ENCODE measurements at regions not wholly inside any gene's neighbourhood (a gene's known extent, or its start where the extent isn't known, plus 50 kb on each side); places are given as distances from the start of the nearest gene placed in this dataset.

DNA sequence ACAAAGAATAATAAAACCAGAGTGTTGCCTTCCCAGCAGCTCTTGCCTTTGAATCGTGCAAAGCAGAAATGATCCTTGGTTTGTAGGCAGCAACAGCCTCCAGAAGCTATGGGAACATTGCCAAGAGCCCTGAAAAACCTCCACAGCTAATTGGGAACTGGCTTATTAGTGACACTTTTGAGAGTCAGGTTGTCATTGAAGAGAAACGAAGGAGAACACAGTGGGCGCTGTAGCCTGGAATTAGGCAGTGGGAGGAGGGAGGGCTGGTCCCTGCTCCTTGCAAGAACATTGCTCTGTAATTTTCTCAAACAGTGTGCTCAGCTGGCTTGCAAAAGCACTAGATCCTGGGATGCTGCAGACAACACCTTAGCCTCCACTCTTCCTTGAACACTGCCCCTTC is 331.5 kb upstream of the EMCN start:
- Histone ChIP-seq H3K36me3 (ENCODE audit: insufficient read depth, low read length) (no peaks in the 10 kb centered on the region), H3K4me1 (ENCODE audit: control insufficient read depth, insufficient read depth, low read length, unreplicated experiment) (no peaks in the 10 kb centered on the region), H3K27me3 (ENCODE audit: insufficient read depth, low read length) (no peaks in the 10 kb centered on the region), H2AFZ (ENCODE audit: low read length, unreplicated experiment) (no peak overlapping the region), H3K4me3 (ENCODE audit: low read depth, low read length) (no peak overlapping the region), H3K79me2 (ENCODE audit: control insufficient read depth, insufficient read depth, low read length, unreplicated experiment) (no peaks in the 10 kb centered on the region), H3K27ac (ENCODE audit: low read depth, low read length) (no peak overlapping the region)

DNA sequence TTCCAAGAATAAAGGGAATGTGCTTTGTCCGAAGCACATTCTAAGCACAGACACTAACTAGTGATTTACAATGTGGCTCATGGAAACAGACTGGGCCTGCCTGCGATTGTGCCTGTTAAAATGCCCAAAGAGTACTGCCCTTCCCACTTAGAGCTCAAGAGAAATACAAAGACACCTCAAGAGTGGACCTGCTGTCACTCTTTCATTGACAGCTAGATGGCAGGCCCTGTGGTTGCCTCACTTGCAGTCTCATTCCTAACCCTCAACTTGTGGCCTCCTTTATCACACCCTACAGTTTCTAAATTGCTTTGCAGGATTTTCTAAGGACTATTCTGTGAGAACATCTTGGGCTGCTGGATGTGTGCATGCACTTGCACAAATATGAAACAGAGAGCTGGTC is 331.0 kb upstream of the EMCN start:
- Histone ChIP-seq H3K79me2 (ENCODE audit: control insufficient read depth, insufficient read depth, low read length, unreplicated experiment) (no peaks in the 10 kb centered on the region), H3K27me3 (ENCODE audit: insufficient read depth, low read length) (no peaks in the 10 kb centered on the region), H3K4me1 (ENCODE audit: control insufficient read depth, insufficient read depth, low read length, unreplicated experiment) (no peaks in the 10 kb centered on the region), H3K4me3 (ENCODE audit: low read depth, low read length) (no peak overlapping the region), H3K27ac (ENCODE audit: low read depth, low read length) (no peak overlapping the region), H2AFZ (ENCODE audit: low read length, unreplicated experiment) (no peak overlapping the region), H3K36me3 (ENCODE audit: insufficient read depth, low read length) (no peaks in the 10 kb centered on the region)

DNA sequence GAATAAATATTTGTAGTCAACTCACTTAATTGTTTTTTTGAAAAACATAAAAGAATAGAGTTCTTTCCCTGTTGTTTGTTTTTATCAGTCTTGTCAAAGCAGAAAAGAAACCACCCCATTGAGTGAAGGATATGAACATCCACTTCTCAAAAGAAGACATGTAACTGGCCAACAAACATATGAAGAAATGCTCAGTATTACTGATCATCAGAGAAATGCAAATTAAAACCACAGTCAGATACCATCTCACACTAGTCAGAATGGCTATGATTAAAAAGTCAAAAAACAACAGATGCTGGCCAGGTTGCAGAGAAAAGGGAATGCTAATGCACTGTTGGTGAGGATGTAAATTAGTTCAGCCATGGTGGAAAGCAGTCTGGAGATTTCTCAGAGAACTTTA is 326.1 kb upstream of the EMCN start:
- H3K4me3 ChIP-seq (ENCODE audit: low read depth, low read length) = no peak overlapping the region
- H3K27me3 ChIP-seq (ENCODE audit: insufficient read depth, low read length) = no peaks in the 10 kb centered on the region
- H3K36me3 ChIP-seq (ENCODE audit: insufficient read depth, low read length) = no peaks in the 10 kb centered on the region
- H3K4me1 ChIP-seq (ENCODE audit: control insufficient read depth, insufficient read depth, low read length, unreplicated experiment) = no peaks in the 10 kb centered on the region
- no peaks in the 10 kb centered on the region for H3K79me2 ChIP-seq (ENCODE audit: control insufficient read depth, insufficient read depth, low read length, unreplicated experiment)
- H3K27ac ChIP-seq (ENCODE audit: low read depth, low read length) = no peak overlapping the region
- H2AFZ ChIP-seq (ENCODE audit: low read length, unreplicated experiment) = no peak overlapping the region

DNA sequence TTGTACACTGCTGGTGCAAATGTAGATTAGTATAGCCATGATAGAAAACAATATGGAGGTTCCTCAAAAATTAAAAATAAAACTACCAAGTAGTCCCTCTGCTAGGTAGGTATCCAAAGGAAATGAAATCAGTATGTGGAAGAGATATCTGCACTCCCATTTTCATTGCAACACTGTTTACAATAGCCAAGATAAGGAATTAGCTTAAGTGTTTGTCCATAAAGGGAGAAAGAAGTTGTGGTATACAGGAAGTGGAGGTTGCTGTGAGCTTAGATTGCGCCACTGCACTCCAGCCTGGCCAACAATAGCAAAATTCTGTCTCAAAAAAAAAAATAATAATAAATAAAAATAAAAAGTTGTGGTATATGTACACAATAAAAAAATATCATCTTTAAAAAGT is 325.0 kb upstream of the EMCN start:
- no peaks in the 10 kb centered on the region for H3K79me2 ChIP-seq (ENCODE audit: control insufficient read depth, insufficient read depth, low read length, unreplicated experiment)
- no peak overlapping the region for H2AFZ ChIP-seq (ENCODE audit: low read length, unreplicated experiment)
- no peaks in the 10 kb centered on the region for H3K27me3 ChIP-seq (ENCODE audit: insufficient read depth, low read length)
- H3K4me3 ChIP-seq (ENCODE audit: low read depth, low read length) = no peak overlapping the region
- no peaks in the 10 kb centered on the region for H3K4me1 ChIP-seq (ENCODE audit: control insufficient read depth, insufficient read depth, low read length, unreplicated experiment)
- H3K36me3 ChIP-seq (ENCODE audit: insufficient read depth, low read length) = no peaks in the 10 kb centered on the region
- no peak overlapping the region for H3K27ac ChIP-seq (ENCODE audit: low read depth, low read length)

- Histone ChIP-seq H3K27me3 (ENCODE audit: insufficient read depth, low read length) (no peaks in the 10 kb centered on the region), H2AFZ (ENCODE audit: low read length, unreplicated experiment) (no peak overlapping the region), H3K79me2 (ENCODE audit: control insufficient read depth, insufficient read depth, low read length, unreplicated experiment) (no peaks in the 10 kb centered on the region), H3K27ac (ENCODE audit: low read depth, low read length) (no peak overlapping the region), H3K4me3 (ENCODE audit: low read depth, low read length) (no peak overlapping the region), H3K36me3 (ENCODE audit: insufficient read depth, low read length) (no peaks in the 10 kb centered on the region), H3K4me1 (ENCODE audit: control insufficient read depth, insufficient read depth, low read length, unreplicated experiment) (no peaks in the 10 kb centered on the region)
Measured at GRCh38 chr4:100841911-100842310, 324.1 kb upstream of the EMCN start.

DNA sequence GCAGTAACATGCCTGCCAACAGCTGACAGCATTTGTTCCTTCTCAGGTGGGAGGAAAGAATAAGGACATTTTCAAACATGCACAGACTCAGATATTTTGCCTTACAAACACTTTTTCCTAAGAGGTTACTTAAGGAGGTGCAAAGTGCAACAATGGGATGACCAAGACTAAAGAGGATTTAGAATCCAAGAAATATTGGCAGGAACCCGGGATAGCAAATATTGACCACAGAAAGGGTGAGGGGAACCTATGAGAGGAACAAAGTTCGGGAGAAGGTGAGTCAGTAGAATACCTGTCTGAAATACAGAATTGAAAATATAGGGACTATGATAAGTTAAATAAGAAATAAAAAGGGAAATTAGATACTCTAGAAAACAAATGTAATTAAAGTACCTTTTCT is 321.9 kb upstream of the EMCN start:
- H3K27ac ChIP-seq (ENCODE audit: low read depth, low read length) = no peak overlapping the region
- no peak overlapping the region for H3K4me3 ChIP-seq (ENCODE audit: low read depth, low read length)
- no peaks in the 10 kb centered on the region for H3K27me3 ChIP-seq (ENCODE audit: insufficient read depth, low read length)
- H3K4me1 ChIP-seq (ENCODE audit: control insufficient read depth, insufficient read depth, low read length, unreplicated experiment) = no peaks in the 10 kb centered on the region
- H3K36me3 ChIP-seq (ENCODE audit: insufficient read depth, low read length) = no peaks in the 10 kb centered on the region
- no peak overlapping the region for H2AFZ ChIP-seq (ENCODE audit: low read length, unreplicated experiment)
- H3K79me2 ChIP-seq (ENCODE audit: control insufficient read depth, insufficient read depth, low read length, unreplicated experiment) = no peaks in the 10 kb centered on the region

- no peaks in the 10 kb centered on the region for H3K4me1 ChIP-seq (ENCODE audit: control insufficient read depth, insufficient read depth, low read length, unreplicated experiment)
- no peak overlapping the region for H2AFZ ChIP-seq (ENCODE audit: low read length, unreplicated experiment)
- no peak overlapping the region for H3K27ac ChIP-seq (ENCODE audit: low read depth, low read length)
- H3K79me2 ChIP-seq (ENCODE audit: control insufficient read depth, insufficient read depth, low read length, unreplicated experiment) = no peaks in the 10 kb centered on the region
- H3K4me3 ChIP-seq (ENCODE audit: low read depth, low read length) = no peak overlapping the region
- no peaks in the 10 kb centered on the region for H3K36me3 ChIP-seq (ENCODE audit: insufficient read depth, low read length)
- no peaks in the 10 kb centered on the region for H3K27me3 ChIP-seq (ENCODE audit: insufficient read depth, low read length)
Measured at GRCh38 chr4:100838286-100838685, 320.5 kb upstream of the EMCN start.

DNA sequence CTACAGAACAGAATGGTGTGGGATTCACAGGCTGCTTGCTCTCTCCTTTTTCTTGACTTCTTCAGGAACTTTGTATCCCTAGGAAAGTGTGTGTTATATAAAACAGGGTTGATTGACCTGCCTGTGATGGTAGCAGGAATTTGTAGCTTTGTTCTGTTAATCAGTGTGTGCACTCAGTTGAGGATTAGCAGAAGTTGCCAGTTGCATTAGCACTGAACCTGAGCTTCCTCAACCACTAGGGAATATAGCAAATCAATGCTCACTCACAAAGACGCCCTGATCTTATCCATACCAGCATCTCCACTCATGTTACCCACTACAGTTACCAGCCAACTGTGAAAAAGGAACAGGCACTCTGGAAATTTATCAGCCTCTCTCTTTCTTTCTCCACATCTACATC is 319.1 kb upstream of the EMCN start:
- no peaks in the 10 kb centered on the region for H3K79me2 ChIP-seq (ENCODE audit: control insufficient read depth, insufficient read depth, low read length, unreplicated experiment)
- H2AFZ ChIP-seq (ENCODE audit: low read length, unreplicated experiment) = no peak overlapping the region
- no peak overlapping the region for H3K27ac ChIP-seq (ENCODE audit: low read depth, low read length)
- H3K36me3 ChIP-seq (ENCODE audit: insufficient read depth, low read length) = no peaks in the 10 kb centered on the region
- H3K4me1 ChIP-seq (ENCODE audit: control insufficient read depth, insufficient read depth, low read length, unreplicated experiment) = no peaks in the 10 kb centered on the region
- H3K4me3 ChIP-seq (ENCODE audit: low read depth, low read length) = no peak overlapping the region
- H3K27me3 ChIP-seq (ENCODE audit: insufficient read depth, low read length) = no peaks in the 10 kb centered on the region

GRCh38 chr4:100834616-100835015 is 316.8 kb upstream of the EMCN start:
- Histone ChIP-seq H3K36me3 (ENCODE audit: insufficient read depth, low read length) (no peaks in the 10 kb centered on the region), H3K79me2 (ENCODE audit: control insufficient read depth, insufficient read depth, low read length, unreplicated experiment) (no peaks in the 10 kb centered on the region), H3K27ac (ENCODE audit: low read depth, low read length) (no peak overlapping the region), H3K4me1 (ENCODE audit: control insufficient read depth, insufficient read depth, low read length, unreplicated experiment) (no peaks in the 10 kb centered on the region), H3K27me3 (ENCODE audit: insufficient read depth, low read length) (no peaks in the 10 kb centered on the region), H2AFZ (ENCODE audit: low read length, unreplicated experiment) (no peak overlapping the region), H3K4me3 (ENCODE audit: low read depth, low read length) (no peak overlapping the region)

DNA sequence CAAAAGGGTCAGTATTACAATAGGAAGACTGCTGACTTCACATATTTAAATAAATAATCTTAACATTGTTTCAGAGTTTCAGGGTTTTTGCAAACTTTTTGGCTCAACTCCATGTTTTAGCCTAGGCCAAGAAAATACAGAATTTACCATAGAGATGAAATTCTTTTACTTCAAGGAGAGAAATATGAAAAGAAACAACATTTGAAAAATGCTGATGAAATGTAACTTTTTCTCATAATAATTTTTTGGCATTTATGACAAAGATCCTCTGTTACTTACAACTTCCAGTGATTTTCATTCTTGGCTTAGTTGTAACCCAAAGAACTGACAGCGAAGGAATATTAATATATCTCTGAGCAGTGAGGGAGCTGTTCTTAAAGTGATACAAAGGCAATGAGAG is 316.1 kb upstream of the EMCN start:
- no peak overlapping the region for H3K27ac ChIP-seq (ENCODE audit: low read depth, low read length)
- no peak overlapping the region for H3K4me3 ChIP-seq (ENCODE audit: low read depth, low read length)
- H3K79me2 ChIP-seq (ENCODE audit: control insufficient read depth, insufficient read depth, low read length, unreplicated experiment) = no peaks in the 10 kb centered on the region
- no peak overlapping the region for H2AFZ ChIP-seq (ENCODE audit: low read length, unreplicated experiment)
- no peaks in the 10 kb centered on the region for H3K4me1 ChIP-seq (ENCODE audit: control insufficient read depth, insufficient read depth, low read length, unreplicated experiment)
- no peaks in the 10 kb centered on the region for H3K36me3 ChIP-seq (ENCODE audit: insufficient read depth, low read length)
- H3K27me3 ChIP-seq (ENCODE audit: insufficient read depth, low read length) = no peaks in the 10 kb centered on the region

DNA sequence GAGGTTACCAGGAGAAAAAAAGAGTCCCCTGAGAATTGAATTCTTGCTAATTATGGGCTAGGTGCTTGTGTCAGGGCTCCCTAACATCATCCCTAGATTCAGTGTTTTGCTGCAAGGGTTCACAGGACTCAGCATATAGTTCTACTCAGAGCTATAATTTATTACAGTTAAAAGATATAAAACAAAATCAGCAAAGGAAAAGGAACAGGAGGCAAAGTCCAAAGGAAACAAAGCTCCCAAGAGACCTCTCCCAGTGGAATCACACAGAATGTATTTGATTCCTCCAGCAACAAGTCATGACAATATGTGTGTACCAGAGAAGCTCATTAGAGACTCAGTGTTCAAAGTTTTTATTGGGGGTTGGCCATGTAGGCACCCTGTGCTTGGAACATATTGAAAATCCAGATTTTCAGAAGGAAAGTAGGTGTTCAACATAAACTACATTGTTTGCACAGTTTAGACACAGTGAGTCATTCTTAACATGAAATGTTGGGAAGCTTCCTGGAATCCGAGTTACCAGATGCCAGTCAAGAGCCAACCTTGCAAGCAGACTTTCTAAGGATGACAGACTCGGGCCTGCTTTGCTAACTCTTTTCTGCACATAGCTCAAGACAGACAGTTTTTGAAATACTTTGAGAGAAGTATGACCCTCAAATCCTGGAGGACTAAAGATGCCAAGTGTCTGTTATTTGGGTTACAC is 311.3 kb upstream of the EMCN start:
- Histone ChIP-seq H3K79me2 (ENCODE audit: control insufficient read depth, insufficient read depth, low read length, unreplicated experiment) (no peaks in the 10 kb centered on the region), H3K4me1 (ENCODE audit: control insufficient read depth, insufficient read depth, low read length, unreplicated experiment) (no peaks in the 10 kb centered on the region), H3K27ac (ENCODE audit: low read depth, low read length) (no peak overlapping the region), H3K4me3 (ENCODE audit: low read depth, low read length) (no peak overlapping the region), H3K27me3 (ENCODE audit: insufficient read depth, low read length) (no peaks in the 10 kb centered on the region), H2AFZ (ENCODE audit: low read length, unreplicated experiment) (no peak overlapping the region), H3K36me3 (ENCODE audit: insufficient read depth, low read length) (no peaks in the 10 kb centered on the region)

All from ACC112 (cell line).